GM19324 (cell line): ENCODE measurements at regions not wholly inside any gene's neighbourhood (a gene's known extent, or its start where the extent isn't known, plus 50 kb on each side); places are given as distances from the start of the nearest gene placed in this dataset.
"Not testable (repeated sequence)": the region's sequence is repeated elsewhere in the genome, so short reads cannot be mapped to it uniquely, and the experiment has no call there.

ENCODE experiments used
- ATAC-seq: cut with Tn5 transposase; IDR thresholded peaks from one replicate; pipeline ENCODE4 v1.9.1; 2021; ENCODE audit warnings: mild to moderate bottlenecking, moderate library complexity; ENCODE audit not compliant: unreplicated experiment, low FRiP score

GRCh38 chr10:117601716-117602115 is 59.2 kb downstream of the EMX2 start:
- no peak for ATAC-seq

GRCh38 chr10:117603081-117603480 is 60.5 kb downstream of the EMX2 start:
- ATAC-seq: no peak

GRCh38 chr10:117603726-117604125 is 61.2 kb downstream of the EMX2 start:
- ATAC-seq: no peak

- ATAC-seq: no peak
Observed at GRCh38 chr10:117609095-117609795, 66.7 kb downstream of the EMX2 start.

- no peak for ATAC-seq
Observed at GRCh38 chr10:117609796-117610170, 67.2 kb downstream of the EMX2 start.

GRCh38 chr10:117610321-117610720 is 67.8 kb downstream of the EMX2 start:
- ATAC-seq: no peak

GRCh38 chr10:117612113-117612512 is 69.6 kb downstream of the EMX2 start:
- no peak for ATAC-seq

- ATAC-seq: no peak
Observed at GRCh38 chr10:117615649-117616048, 73.1 kb downstream of the EMX2 start.

GRCh38 chr10:117616179-117616578 is 73.6 kb downstream of the EMX2 start:
- ATAC-seq: no peak

GRCh38 chr10:117617086-117617485 is 74.5 kb downstream of the EMX2 start:
- no peak for ATAC-seq

GRCh38 chr10:117617659-117618058 is 75.1 kb downstream of the EMX2 start:
- no peak for ATAC-seq

GRCh38 chr10:117619223-117619622 is 76.7 kb downstream of the EMX2 start:
- ATAC-seq: no peak

GRCh38 chr10:117619707-117620405 is 77.3 kb downstream of the EMX2 start:
- ATAC-seq: no peak

- no peak for ATAC-seq
Observed at GRCh38 chr10:117621196-117621595, 78.7 kb downstream of the EMX2 start.

GRCh38 chr10:117621795-117622420 is 79.4 kb downstream of the EMX2 start:
- ATAC-seq: no peak

GRCh38 chr10:117622471-117623184 is 80.1 kb downstream of the EMX2 start:
- ATAC-seq: no peak

- ATAC-seq: no peak
Observed at GRCh38 chr10:117626228-117626627, 83.7 kb downstream of the EMX2 start.

- no peak for ATAC-seq
Observed at GRCh38 chr10:117627561-117627960, 85.0 kb downstream of the EMX2 start.

GRCh38 chr10:117629717-117630116 is 87.2 kb downstream of the EMX2 start:
- ATAC-seq: not testable (repeated sequence)

- ATAC-seq: no peak
Observed at GRCh38 chr10:117631276-117632145, 89.0 kb downstream of the EMX2 start.
